H9 (cell line): ENCODE measurements at regions not wholly inside any gene's neighbourhood (a gene's known extent, or its start where the extent isn't known, plus 50 kb on each side); places are given as distances from the start of the nearest gene placed in this dataset.
A peak's percentile ranks its signal among the peaks of the same experiment; 100 is the strongest.

Experiments
- DNase-seq: peaks from one replicate; pipeline ENCODE4 v3.0.0-alpha.2; 2017
- H2AFZ ChIP-seq: one replicate; pipeline ENCODE4 v1.6.1; 2013; ENCODE audit warnings: mild to moderate bottlenecking, low read length, control low read depth, moderate library complexity
- H2AK5ac ChIP-seq: 2 replicates; pipeline ENCODE4 v1.6.1; 2013; ENCODE audit warnings: low read length, control low read depth, mixed read lengths; ENCODE audit not compliant: insufficient read length
- H2BK120ac ChIP-seq: one replicate; pipeline ENCODE4 v1.6.1; 2013; ENCODE audit warnings: low read depth, mild to moderate bottlenecking, low read length, control low read depth, inconsistent platforms; ENCODE audit not compliant: poor library complexity, severe bottlenecking
- H2BK12ac ChIP-seq: 2 replicates; pipeline ENCODE4 v1.6.1; 2013; ENCODE audit warnings: low read length, control low read depth, mixed read lengths, low read depth; ENCODE audit not compliant: insufficient read length
- H2BK15ac ChIP-seq: 2 replicates; pipeline ENCODE4 v1.6.1; 2013; ENCODE audit warnings: low read depth, low read length, control low read depth
- H2BK20ac ChIP-seq: one replicate; pipeline ENCODE4 v1.6.1; 2013; ENCODE audit warnings: low read depth, mild to moderate bottlenecking, low read length, control low read depth, inconsistent platforms; ENCODE audit not compliant: poor library complexity, severe bottlenecking
- H2BK5ac ChIP-seq: 2 replicates; pipeline ENCODE4 v1.6.1; 2013; ENCODE audit warnings: low read length, control low read depth, mixed read lengths; ENCODE audit not compliant: insufficient read length
- H3K14ac ChIP-seq: 2 replicates; pipeline ENCODE4 v1.6.1; 2013; ENCODE audit warnings: low read length, control low read depth; ENCODE audit not compliant: insufficient read depth
- H3K18ac ChIP-seq: 2 replicates; pipeline ENCODE4 v1.6.1; 2013; ENCODE audit warnings: low read depth, mild to moderate bottlenecking, mixed read lengths, low read length, control low read depth; ENCODE audit not compliant: insufficient read length
- H3K23ac ChIP-seq: 2 replicates; pipeline ENCODE4 v1.6.1; 2013; ENCODE audit warnings: low read length, control low read depth, mixed read lengths, low read depth; ENCODE audit not compliant: insufficient read length
- H3K23me2 ChIP-seq: 2 replicates; pipeline ENCODE4 v1.6.1; 2013; ENCODE audit warnings: low read depth, mild to moderate bottlenecking, mixed read lengths, low read length, control low read depth; ENCODE audit not compliant: insufficient read length, poor library complexity, severe bottlenecking
- H3K27ac ChIP-seq: 2 replicates; pipeline ENCODE4 v1.5.1; 2013; ENCODE audit warnings: low read length, control low read depth, mixed read lengths, low read depth; ENCODE audit not compliant: insufficient read length
- H3K27me3 ChIP-seq: 2 replicates; pipeline ENCODE4 v1.6.1; 2013; ENCODE audit warnings: low read length, control low read depth, inconsistent platforms; ENCODE audit not compliant: insufficient read depth
- H3K4ac ChIP-seq: 2 replicates; pipeline ENCODE4 v1.6.1; 2013; ENCODE audit warnings: low read depth, mild to moderate bottlenecking, control low read depth, inconsistent platforms, low read length, moderate library complexity
- H3K4me1 ChIP-seq: 2 replicates; pipeline ENCODE4 v1.6.1; 2013; ENCODE audit warnings: low read length, control low read depth, inconsistent platforms; ENCODE audit not compliant: insufficient read depth
- H3K4me2 ChIP-seq: 2 replicates; pipeline ENCODE4 v1.6.1; 2013; ENCODE audit warnings: low read length, control low read depth, mixed read lengths; ENCODE audit not compliant: insufficient read length, insufficient read depth
- H3K56ac ChIP-seq: 2 replicates; pipeline ENCODE4 v1.6.1; 2013; ENCODE audit warnings: low read depth, mild to moderate bottlenecking, mixed read lengths, low read length, control low read depth; ENCODE audit not compliant: insufficient read length
- H3K79me1 ChIP-seq: 2 replicates; pipeline ENCODE4 v1.6.1; 2013; ENCODE audit warnings: low read depth, mild to moderate bottlenecking, moderate library complexity, low read length, control low read depth, inconsistent platforms; ENCODE audit not compliant: insufficient read depth, poor library complexity, severe bottlenecking
- H3K79me2 ChIP-seq: 2 replicates; pipeline ENCODE4 v1.6.1; 2013; ENCODE audit warnings: low read length, control low read depth, inconsistent platforms; ENCODE audit not compliant: insufficient read depth
- H3K9ac ChIP-seq: 2 replicates; pipeline ENCODE4 v1.6.1; 2013; ENCODE audit warnings: low read length, control low read depth, mixed read lengths; ENCODE audit not compliant: insufficient read length; ENCODE audit errors: extremely low read depth
- H3K9me3 ChIP-seq: one replicate; pipeline ENCODE4 v1.6.1; 2013; ENCODE audit warnings: low read depth, low read length, inconsistent platforms; ENCODE audit not compliant: control insufficient read depth
- H3T11ph ChIP-seq: one replicate; pipeline ENCODE4 v1.6.1; 2013; ENCODE audit warnings: mild to moderate bottlenecking, low read length, control low read depth, inconsistent platforms
- H4K20me1 ChIP-seq: one replicate; pipeline ENCODE4 v1.6.1; 2013; ENCODE audit not compliant: control insufficient read depth, insufficient read length, insufficient read depth
- H4K5ac ChIP-seq: 2 replicates; pipeline ENCODE4 v1.6.1; 2013; ENCODE audit warnings: low read depth, mild to moderate bottlenecking, mixed read lengths, low read length, control low read depth; ENCODE audit not compliant: insufficient read length
- H4K8ac ChIP-seq: replicated peaks from 2 replicates; pipeline ENCODE4 v1.6.1; 2013; ENCODE audit warnings: low read length, control low read depth, mixed read lengths, low read depth; ENCODE audit not compliant: insufficient read length
- H4K91ac ChIP-seq: 2 replicates; pipeline ENCODE4 v1.6.1; 2013; ENCODE audit warnings: low read depth, mild to moderate bottlenecking, moderate library complexity, mixed read lengths, low read length, control low read depth; ENCODE audit not compliant: insufficient read length
- H3K27ac Mint-ChIP-seq, 3 experiments: 2 replicates in 2 of 3; 3 replicates in 1 of 3; pipeline ENCODE4 v1.8.0; 2020 to 2021; ENCODE audit warnings: mixed read lengths in 3 of 3, mild to moderate bottlenecking in 1 of 3, moderate library complexity in 1 of 3
- H3K27me3 Mint-ChIP-seq: 2 replicates; pipeline ENCODE4 v1.8.0; 2021; ENCODE audit warnings: low read depth, mild to moderate bottlenecking, moderate library complexity, mixed read lengths
- H3K36me3 Mint-ChIP-seq, 3 experiments: 2 replicates in 2 of 3; 3 replicates in 1 of 3; pipeline ENCODE4 v1.8.0; 2020 to 2021; ENCODE audit warnings: low read depth in 3 of 3, mixed read lengths in 3 of 3; ENCODE audit not compliant: insufficient read depth in 1 of 3
- H3K4me1 Mint-ChIP-seq, 2 experiments: 2 replicates each; pipeline ENCODE4 v1.8.0; 2020; ENCODE audit warnings: mixed read lengths in 2 of 2
- H3K4me3 Mint-ChIP-seq, 2 experiments: 2 replicates in 1 of 2; 3 replicates in 1 of 2; pipeline ENCODE4 v1.8.0; 2020 to 2021; ENCODE audit warnings: mild to moderate bottlenecking in 2 of 2, mixed read lengths in 2 of 2, moderate library complexity in 1 of 2
- H3K9me3 Mint-ChIP-seq, 2 experiments: 2 replicates in 1 of 2; 3 replicates in 1 of 2; pipeline ENCODE4 v1.8.0; 2020; ENCODE audit warnings: mild to moderate bottlenecking in 2 of 2, mixed read lengths in 2 of 2, moderate library complexity in 1 of 2
- CTCF ChIP-seq: fragments of 200-600 bp; sonication (generic); conservative IDR thresholded peaks from 3 replicates; pipeline ENCODE4 v1.8.0; 2021; ENCODE audit warnings: antibody characterized with exemption, mild to moderate bottlenecking
- WGBS: extraction: QIAGEN DNeasy Blood & Tissue Kit; methylation state at CpG from one replicate; pipeline ENCODE4 v1.1.7; 2013; ENCODE audit warnings: missing lambda C conversion rate, low lambda C conversion rate, mixed read lengths; ENCODE audit not compliant: insufficient read length; ENCODE audit errors: extremely low coverage; 5-methylcytosine and 5-hydroxymethylcytosine counted together

GRCh38 chr2:65558743-65559142, 126.3 kb upstream of the SPRED2 start:
- peaks cover 32 to 43% of the 10 kb centered on the region in 2 experiments for H3K4me1 Mint-ChIP-seq
- Histone ChIP-seq H2BK5ac (no peak overlapping the region), H3K9ac (no peak overlapping the region), H2AK5ac (no peak overlapping the region), H3K23me2 (no peaks in the 10 kb centered on the region), H3K9me3 (no peaks in the 10 kb centered on the region), H4K5ac (no peak overlapping the region), H3K14ac (no peak overlapping the region), H3K27me3 (peaks cover 12% of the 10 kb centered on the region; the same call in 1 of the 2 replicates), H3K56ac (no peak overlapping the region), H3T11ph (no peak overlapping the region), H4K91ac (no peak overlapping the region), H4K8ac (no peak overlapping the region), H2AFZ (no peak overlapping the region), H2BK20ac (no peak overlapping the region), H2BK12ac (no peak overlapping the region), H2BK120ac (no peak overlapping the region), H2BK15ac (no peak overlapping the region), H4K20me1 (no peaks in the 10 kb centered on the region), H3K23ac (no peak overlapping the region), H3K4me1 (peaks cover 10% of the 10 kb centered on the region; the same call in 1 of the 2 replicates), H3K27ac (no peak overlapping the region), H3K79me2 (no peaks in the 10 kb centered on the region), H3K4ac (no peak overlapping the region), H3K18ac (no peak overlapping the region), H3K79me1 (no peaks in the 10 kb centered on the region), H3K4me2 (peak overlapping the region; percentile 23)
- H3K36me3 Mint-ChIP-seq: no peaks in the 10 kb centered on the region
- peaks cover 0 to 3% of the 10 kb centered on the region in 2 experiments; a peak in 2 of 5 replicates for H3K9me3 Mint-ChIP-seq
- H3K4me3 Mint-ChIP-seq: peak overlapping the region; percentile 0 to 7; a peak in 3 of 5 replicates
- DNase-seq: peak; percentile 62
- WGBS: no CpG with 5 or more reads among the region's 9 CpGs
- peaks cover 82% of the 10 kb centered on the region for H3K27me3 Mint-ChIP-seq
- peak overlapping the region in 2 of 3 experiments; percentile 27 to 54; a peak in 2 of 7 replicates for H3K27ac Mint-ChIP-seq
- TF ChIP-seq CTCF: no peak
